Superior temporal gyrus (tissue), 1 donor: ENCODE measurements at regions not wholly inside any gene's neighbourhood (a gene's known extent, or its start where the extent isn't known, plus 50 kb on each side); places are given as distances from the start of the nearest gene placed in this dataset.
A peak's percentile ranks its signal among the peaks of the same experiment; 100 is the strongest.
"Not testable (repeated sequence)": the region's sequence is repeated elsewhere in the genome, so short reads cannot be mapped to it uniquely, and the experiment has no call there.

Experiments
- DNase-seq: peaks from one replicate; pipeline ENCODE4 v3.0.0-alpha.2; 2016; ENCODE audit errors: extremely low spot score

GRCh38 chr3:35114686-35115085 is 524.6 kb upstream of the ARPP21 start:
- no peak for DNase-seq

GRCh38 chr3:35120026-35120425 is 519.3 kb upstream of the ARPP21 start:
- no peak for DNase-seq

DNA sequence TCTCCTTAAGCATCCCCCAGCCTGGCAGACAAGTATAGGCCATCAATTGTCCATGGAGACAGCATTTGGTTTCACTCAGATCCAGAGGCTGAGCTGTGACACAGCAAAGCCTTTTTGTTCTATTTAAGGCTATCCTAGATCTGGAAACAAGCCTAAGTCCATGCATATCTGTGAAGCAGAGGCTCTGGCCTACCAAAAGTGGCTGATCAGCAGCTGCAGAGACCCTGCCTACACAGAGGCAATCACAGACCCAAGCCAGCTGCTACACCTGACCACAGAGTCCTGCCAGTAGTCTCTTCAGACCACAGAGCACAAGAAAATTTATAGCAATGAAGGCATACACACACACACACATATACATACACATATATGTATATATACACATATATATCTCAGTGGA is 501.7 kb upstream of the ARPP21 start:
- no peak for DNase-seq

DNA sequence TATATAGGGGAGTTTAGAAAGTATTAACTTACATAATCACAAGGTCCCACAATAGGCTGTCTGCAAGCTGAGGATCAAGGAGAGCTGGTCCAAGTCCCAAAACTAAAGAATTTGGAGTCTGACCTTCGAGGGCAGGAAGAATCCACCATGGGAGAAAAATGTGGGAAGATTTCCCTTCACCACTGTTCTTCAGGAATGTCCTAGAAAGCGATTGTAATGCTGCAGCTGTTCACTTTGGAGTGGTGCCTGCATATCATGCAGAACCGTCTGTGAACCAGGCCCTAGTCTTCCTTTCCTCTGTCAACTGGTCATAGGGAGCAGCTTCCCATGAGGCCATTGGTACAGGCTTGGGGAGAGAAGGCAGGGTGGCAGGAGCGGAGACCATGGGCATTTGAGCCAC is 497.9 kb upstream of the ARPP21 start:
- no peak for DNase-seq

GRCh38 chr3:35144011-35144410 is 495.3 kb upstream of the ARPP21 start:
- no peak for DNase-seq

GRCh38 chr3:35146256-35147035 is 492.9 kb upstream of the ARPP21 start:
- not testable (repeated sequence) for DNase-seq

- no peak for DNase-seq
Observed at GRCh38 chr3:35183927-35184675, 455.2 kb upstream of the ARPP21 start.

DNA sequence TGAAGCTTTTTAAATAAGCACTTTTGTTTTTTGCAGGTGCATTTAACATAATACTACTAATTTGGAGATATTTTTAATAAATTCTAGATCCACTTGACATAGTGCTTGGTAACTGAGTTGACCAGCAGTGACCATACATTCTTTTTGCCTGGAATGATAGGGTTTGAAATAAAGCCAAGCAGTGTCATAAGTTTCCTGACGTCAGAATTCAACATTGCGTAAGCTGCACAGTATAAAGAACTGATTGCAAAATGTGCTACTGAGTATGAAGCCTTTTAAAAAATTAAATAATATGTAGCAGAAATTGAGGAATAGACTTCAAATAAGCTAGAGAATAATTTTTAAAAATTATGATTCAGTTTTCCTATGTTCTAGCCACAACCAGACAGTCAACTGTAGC is 454.6 kb upstream of the ARPP21 start:
- DNase-seq = no peak

GRCh38 chr3:35187908-35188307 is 451.4 kb upstream of the ARPP21 start:
- DNase-seq = no peak

DNA sequence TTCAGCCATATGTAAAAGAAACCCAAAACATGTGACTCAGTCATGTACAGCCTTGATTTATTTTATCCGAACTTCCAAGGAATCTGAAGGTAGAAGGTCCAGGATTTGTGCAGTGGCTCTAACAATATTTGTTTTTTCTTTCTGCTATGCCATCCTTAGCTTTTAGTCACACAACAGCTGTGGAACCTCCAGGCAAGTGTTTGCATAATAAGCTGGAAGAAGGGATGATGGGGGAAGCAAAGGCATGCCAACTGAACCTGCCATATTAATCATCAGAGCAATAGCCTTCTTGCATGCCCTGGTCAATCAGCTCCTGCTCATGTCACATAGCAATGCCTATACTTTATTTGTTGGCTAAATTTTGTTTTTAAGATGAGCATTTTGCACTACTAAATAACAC is 444.7 kb upstream of the ARPP21 start:
- no peak for DNase-seq

- no peak for DNase-seq
Observed at GRCh38 chr3:35198857-35199256, 440.5 kb upstream of the ARPP21 start.

GRCh38 chr3:35200056-35200455 is 439.3 kb upstream of the ARPP21 start:
- no peak for DNase-seq

- no peak for DNase-seq
Observed at GRCh38 chr3:35201211-35201610, 438.1 kb upstream of the ARPP21 start.

- no peak for DNase-seq
Observed at GRCh38 chr3:35215525-35216500, 423.5 kb upstream of the ARPP21 start.

GRCh38 chr3:35216501-35217266 is 422.6 kb upstream of the ARPP21 start:
- no peak for DNase-seq

- DNase-seq = no peak
Observed at GRCh38 chr3:35223632-35224394, 415.5 kb upstream of the ARPP21 start.

- DNase-seq = no peak
Observed at GRCh38 chr3:35224565-35225295, 414.6 kb upstream of the ARPP21 start.

DNA sequence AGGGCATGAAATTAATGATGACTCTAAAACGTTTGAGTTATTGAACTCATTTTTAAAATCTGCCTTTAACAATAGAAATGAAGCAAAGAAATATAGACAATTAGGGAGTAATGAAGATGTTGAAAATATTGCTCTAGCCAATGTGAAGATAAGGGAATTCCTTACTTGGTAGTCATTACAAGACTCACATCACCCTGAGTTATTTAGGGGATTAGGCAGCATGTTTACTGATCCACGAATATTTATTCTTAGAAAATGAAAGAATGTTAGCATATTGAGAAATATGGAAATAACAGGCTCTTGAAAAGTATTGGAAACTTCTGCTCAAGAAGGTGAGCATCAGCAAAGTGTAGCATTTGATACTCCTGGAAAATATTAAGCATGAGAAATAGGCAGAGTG is 398.1 kb upstream of the ARPP21 start:
- no peak for DNase-seq

DNA sequence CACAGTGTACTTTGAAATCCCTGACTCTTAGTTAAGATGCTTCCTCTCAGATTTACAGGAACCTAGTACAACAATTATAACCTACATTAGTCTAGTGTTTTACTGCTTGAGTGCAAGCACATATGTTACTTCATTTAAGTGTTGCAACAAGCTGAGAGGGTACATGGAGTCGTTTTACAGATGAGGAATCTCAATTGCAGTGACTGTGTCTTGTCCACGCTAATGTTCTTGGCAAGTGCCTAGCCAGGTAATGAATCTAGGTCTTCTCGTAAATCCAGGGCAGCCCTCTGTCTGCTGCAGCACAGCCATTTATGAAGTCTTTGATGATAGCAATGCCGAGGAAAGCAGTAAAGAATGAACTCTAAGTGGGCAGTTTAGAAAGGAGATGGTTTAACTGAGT is 384.4 kb upstream of the ARPP21 start:
- DNase-seq = peak; percentile 23

- no peak for DNase-seq
Observed at GRCh38 chr3:35257641-35258040, 381.7 kb upstream of the ARPP21 start.
